HG03521 (cell line): ENCODE measurements at regions not wholly inside any gene's neighbourhood (a gene's known extent, or its start where the extent isn't known, plus 50 kb on each side); places are given as distances from the start of the nearest gene placed in this dataset.

Experiments used
- ATAC-seq: cut with Tn5 transposase; IDR thresholded peaks from one replicate; pipeline ENCODE4 v1.9.1; 2021; ENCODE audit warnings: mild to moderate bottlenecking, moderate library complexity; ENCODE audit not compliant: unreplicated experiment

GRCh38 chr5:164002628-164003027 lies 497.2 kb downstream of the MAT2B start:
- ATAC-seq, result peak; percentile 43

- no peak for ATAC-seq
These were observed 499.7 kb downstream of the MAT2B start for GRCh38 chr5:164005071-164005470.

GRCh38 chr5:164007064-164007463 lies 501.6 kb downstream of the MAT2B start:
- no peak for ATAC-seq

- ATAC-seq, result no peak
These were observed 504.2 kb downstream of the MAT2B start for GRCh38 chr5:164009621-164010020.

- no peak for ATAC-seq
These were observed 505.5 kb downstream of the MAT2B start for GRCh38 chr5:164010900-164011299.

GRCh38 chr5:164012371-164012770 lies 507.0 kb downstream of the MAT2B start:
- no peak for ATAC-seq

GRCh38 chr5:164013077-164013670 lies 507.8 kb downstream of the MAT2B start:
- ATAC-seq, result peak; percentile 82

- ATAC-seq, result no peak
These were observed 514.7 kb downstream of the MAT2B start for GRCh38 chr5:164020116-164020515.

- no peak for ATAC-seq
These were observed 522.3 kb downstream of the MAT2B start for GRCh38 chr5:164027738-164028137.

GRCh38 chr5:164038128-164038783 lies 532.8 kb downstream of the MAT2B start:
- ATAC-seq, result no peak

- no peak for ATAC-seq
These were observed 535.7 kb downstream of the MAT2B start for GRCh38 chr5:164041105-164041504.

GRCh38 chr5:164048359-164048926 lies 543.0 kb downstream of the MAT2B start:
- no peak for ATAC-seq

- no peak for ATAC-seq
These were observed 546.3 kb downstream of the MAT2B start for GRCh38 chr5:164051745-164052144.

GRCh38 chr5:164052536-164053093 lies 547.2 kb downstream of the MAT2B start:
- ATAC-seq, result no peak

- ATAC-seq, result no peak
These were observed 547.7 kb downstream of the MAT2B start for GRCh38 chr5:164053123-164053522.

- ATAC-seq, result no peak
These were observed 549.0 kb downstream of the MAT2B start for GRCh38 chr5:164054461-164054860.

GRCh38 chr5:164057121-164057520 lies 551.7 kb downstream of the MAT2B start:
- ATAC-seq, result no peak

GRCh38 chr5:164058621-164059020 lies 553.2 kb downstream of the MAT2B start:
- no peak for ATAC-seq

GRCh38 chr5:164059471-164059870 lies 554.1 kb downstream of the MAT2B start:
- ATAC-seq, result no peak

- no peak for ATAC-seq
These were observed 555.5 kb downstream of the MAT2B start for GRCh38 chr5:164060786-164061355.

- ATAC-seq, result no peak
These were observed 556.9 kb downstream of the MAT2B start for GRCh38 chr5:164062304-164062703.

GRCh38 chr5:164065266-164065665 lies 559.8 kb downstream of the MAT2B start:
- no peak for ATAC-seq
